ENCODE measurements at regions not wholly inside any gene's neighbourhood (a gene's known extent, or its start where the extent isn't known, plus 50 kb on each side); places are given as distances from the start of the nearest gene placed in this dataset.
"Not testable (repeated sequence)": the region's sequence is repeated elsewhere in the genome, so short reads cannot be mapped to it uniquely, and the experiment has no call there.

- DNase-seq (ENCODE audit: low spot score) = no peak
Measured at GRCh38 chr16:59545721-59546120, 811.6 kb upstream of the GOT2 start.

- no peak for DNase-seq (ENCODE audit: low spot score)
Measured at GRCh38 chr16:59543641-59544040, 809.5 kb upstream of the GOT2 start.

- DNase-seq (ENCODE audit: low spot score) = no peak
Measured at GRCh38 chr16:59540621-59541020, 806.5 kb upstream of the GOT2 start.

- no peak for DNase-seq (ENCODE audit: low spot score)
Measured at GRCh38 chr16:59535298-59535697, 801.2 kb upstream of the GOT2 start.

- no peak for DNase-seq (ENCODE audit: low spot score)
Measured at GRCh38 chr16:59527206-59527997, 793.3 kb upstream of the GOT2 start.

GRCh38 chr16:59522826-59523225, 788.7 kb upstream of the GOT2 start:
- DNase-seq (ENCODE audit: low spot score) = no peak

- not testable (repeated sequence) for DNase-seq (ENCODE audit: low spot score)
Measured at GRCh38 chr16:59518721-59519120, 784.6 kb upstream of the GOT2 start.

- DNase-seq (ENCODE audit: low spot score) = no peak
Measured at GRCh38 chr16:59514651-59515050, 780.5 kb upstream of the GOT2 start.

GRCh38 chr16:59510008-59510424, 775.9 kb upstream of the GOT2 start:
- DNase-seq (ENCODE audit: low spot score) = no peak

GRCh38 chr16:59500601-59501000, 766.5 kb upstream of the GOT2 start:
- DNase-seq (ENCODE audit: low spot score) = no peak

- no peak for DNase-seq (ENCODE audit: low spot score)
Measured at GRCh38 chr16:59487067-59487466, 753.0 kb upstream of the GOT2 start.

GRCh38 chr16:59484833-59485516, 750.9 kb upstream of the GOT2 start:
- no peak for DNase-seq (ENCODE audit: low spot score)

GRCh38 chr16:59478838-59479237, 744.7 kb upstream of the GOT2 start:
- no peak for DNase-seq (ENCODE audit: low spot score)

GRCh38 chr16:59470556-59470955, 736.4 kb upstream of the GOT2 start:
- DNase-seq (ENCODE audit: low spot score) = no peak

- DNase-seq (ENCODE audit: low spot score) = no peak
Measured at GRCh38 chr16:59469266-59469665, 735.1 kb upstream of the GOT2 start.

GRCh38 chr16:59463776-59464175, 729.7 kb upstream of the GOT2 start:
- no peak for DNase-seq (ENCODE audit: low spot score)

- no peak for DNase-seq (ENCODE audit: low spot score)
Measured at GRCh38 chr16:59459806-59460205, 725.7 kb upstream of the GOT2 start.

GRCh38 chr16:59455497-59455896, 721.4 kb upstream of the GOT2 start:
- no peak for DNase-seq (ENCODE audit: low spot score)

- DNase-seq (ENCODE audit: low spot score) = not testable (repeated sequence)
Measured at GRCh38 chr16:59450513-59450912, 716.4 kb upstream of the GOT2 start.

GRCh38 chr16:59440502-59440901, 706.4 kb upstream of the GOT2 start:
- DNase-seq (ENCODE audit: low spot score) = no peak

GRCh38 chr16:59432896-59433295, 698.8 kb upstream of the GOT2 start:
- DNase-seq (ENCODE audit: low spot score) = no peak

GRCh38 chr16:59432276-59432675, 698.2 kb upstream of the GOT2 start:
- DNase-seq (ENCODE audit: low spot score) = no peak

GRCh38 chr16:59424714-59425273, 690.7 kb upstream of the GOT2 start:
- no peak for DNase-seq (ENCODE audit: low spot score)

Data from mucosa of gallbladder (tissue), 1 donor.